LoVo (cell line): ENCODE measurements at regions not wholly inside any gene's neighbourhood (a gene's known extent, or its start where the extent isn't known, plus 50 kb on each side); places are given as distances from the start of the nearest gene placed in this dataset.
"Not testable (repeated sequence)": the region's sequence is repeated elsewhere in the genome, so short reads cannot be mapped to it uniquely, and the experiment has no call there.

Source experiments
- DNase-seq: peaks from one replicate; pipeline ENCODE4 v3.0.0-alpha.2; 2016; ENCODE audit warnings: low spot score

DNA sequence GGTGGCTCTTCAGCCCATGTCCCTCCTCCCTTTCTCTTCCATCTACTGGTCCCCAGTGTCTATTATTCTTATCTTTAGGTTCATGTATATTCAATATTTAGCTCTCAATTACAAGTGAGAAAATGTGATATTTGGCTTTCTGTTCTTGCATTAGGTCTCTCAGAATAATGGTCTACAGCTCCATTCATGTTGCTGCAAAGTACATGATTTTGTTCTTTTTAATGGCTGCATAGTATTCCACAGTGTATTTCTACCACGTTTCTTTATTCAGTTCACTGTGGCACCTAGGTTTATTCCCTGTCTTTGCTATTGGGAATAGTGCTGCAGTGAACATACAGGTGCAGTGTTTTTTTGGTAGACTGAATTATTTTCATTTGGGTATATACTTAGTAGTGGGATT, 1308.8 kb downstream of the EFNA5 start:
- no peak for DNase-seq

DNA sequence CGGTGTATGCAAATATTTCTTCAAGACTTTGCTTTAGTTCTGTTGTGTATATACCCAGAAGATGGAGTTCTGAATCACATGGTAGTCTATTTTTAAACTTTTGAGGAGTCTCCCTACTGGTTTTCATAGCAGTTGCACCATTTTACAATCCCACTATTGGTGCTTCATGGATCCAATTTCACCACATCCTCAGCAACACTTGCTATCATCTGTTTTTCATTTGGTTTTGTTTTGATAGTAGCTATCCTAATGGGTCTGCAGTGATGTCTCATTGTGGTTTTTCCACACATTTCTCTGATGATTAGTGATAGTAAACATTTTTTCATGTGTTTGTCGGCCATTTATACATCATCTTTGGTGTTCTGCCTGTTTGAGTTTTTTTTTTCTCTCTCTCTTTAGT, 1339.3 kb downstream of the EFNA5 start:
- DNase-seq = no peak

DNA sequence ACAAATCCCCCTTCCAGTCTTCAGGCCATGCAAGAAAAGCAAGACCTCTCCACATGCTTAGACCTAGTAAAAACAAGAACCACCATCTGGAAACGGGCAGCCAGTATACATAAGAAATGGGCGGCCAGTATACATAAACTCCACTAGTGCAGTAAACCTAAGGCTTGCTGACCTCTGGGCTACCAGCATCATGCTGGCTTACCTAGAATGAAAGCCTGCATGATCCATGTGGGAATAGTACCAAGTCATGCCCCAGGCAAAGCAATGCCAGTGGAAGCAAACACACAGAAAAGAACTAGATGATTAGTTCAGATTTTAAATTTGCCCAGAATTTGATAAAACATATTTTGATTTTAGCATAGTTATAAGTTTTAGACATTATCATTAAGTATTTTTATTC, 1346.4 kb downstream of the EFNA5 start:
- DNase-seq = no peak

DNA sequence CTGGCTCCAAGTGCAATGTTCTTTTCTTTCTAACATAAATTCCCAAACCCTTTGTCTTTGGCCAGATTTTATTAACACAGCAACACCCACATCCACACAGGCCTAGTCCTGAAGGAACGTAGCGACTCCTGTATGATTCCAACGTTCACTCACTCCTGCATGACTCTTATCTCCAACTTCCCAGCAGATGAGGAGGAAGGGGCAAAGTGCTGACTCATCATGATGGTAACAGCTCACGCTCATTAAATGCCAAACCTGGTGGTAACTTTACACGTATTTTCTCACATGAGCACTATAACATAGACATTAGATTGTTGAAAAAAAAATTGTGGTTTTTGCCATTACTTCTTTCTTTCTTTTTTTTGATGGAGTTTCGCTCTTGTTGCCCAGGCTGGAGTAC, 1349.5 kb downstream of the EFNA5 start:
- DNase-seq = no peak

DNA sequence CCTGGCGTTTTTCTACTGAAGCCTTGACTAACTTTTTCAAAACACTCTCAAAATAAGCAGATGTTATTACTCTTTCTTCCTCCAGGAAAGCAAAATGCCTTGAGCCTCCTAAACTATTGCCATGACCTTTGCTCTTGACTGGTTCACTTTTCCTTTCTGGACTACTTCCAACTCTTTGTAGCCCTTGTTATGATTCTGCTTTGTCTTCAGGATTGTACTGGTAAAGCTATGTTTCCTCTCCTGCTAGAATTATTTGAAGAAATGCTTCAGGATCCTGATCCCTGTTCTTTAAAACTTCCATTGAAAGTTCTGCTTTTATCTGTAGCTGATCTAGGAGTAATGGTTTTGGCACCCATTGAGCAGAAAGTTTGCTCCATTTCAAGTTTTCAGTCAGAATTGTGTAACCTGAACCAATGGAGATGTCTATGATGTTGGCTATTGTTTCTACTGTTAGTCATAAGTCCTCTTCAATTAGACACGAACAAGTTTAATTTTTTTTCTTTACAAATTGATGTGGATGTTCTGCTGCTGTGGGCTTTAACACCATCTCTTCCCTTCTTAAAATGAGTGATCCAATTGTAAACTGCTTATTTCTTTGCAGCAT, 1356.4 kb downstream of the EFNA5 start:
- peak; percentile 12 for DNase-seq

DNA sequence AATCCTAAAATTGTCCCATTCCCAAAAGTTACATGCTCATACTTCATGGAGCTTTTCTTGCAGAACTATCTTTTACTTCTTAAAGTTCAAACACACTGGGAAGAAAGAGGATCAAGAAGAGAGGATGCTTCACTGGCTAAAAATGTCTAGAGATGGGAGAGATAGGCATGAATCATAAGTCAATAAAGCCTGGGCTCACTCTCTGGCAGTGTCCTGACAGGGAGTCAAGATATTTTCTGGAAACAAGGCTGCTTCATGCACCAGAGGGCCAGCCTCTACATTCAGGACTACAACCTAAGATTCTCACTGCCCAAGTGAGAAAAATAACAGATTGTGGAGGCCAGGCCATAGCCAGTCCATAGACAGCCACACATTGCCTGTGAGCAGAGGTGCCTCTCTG, 1358.4 kb downstream of the EFNA5 start:
- DNase-seq = no peak

DNA sequence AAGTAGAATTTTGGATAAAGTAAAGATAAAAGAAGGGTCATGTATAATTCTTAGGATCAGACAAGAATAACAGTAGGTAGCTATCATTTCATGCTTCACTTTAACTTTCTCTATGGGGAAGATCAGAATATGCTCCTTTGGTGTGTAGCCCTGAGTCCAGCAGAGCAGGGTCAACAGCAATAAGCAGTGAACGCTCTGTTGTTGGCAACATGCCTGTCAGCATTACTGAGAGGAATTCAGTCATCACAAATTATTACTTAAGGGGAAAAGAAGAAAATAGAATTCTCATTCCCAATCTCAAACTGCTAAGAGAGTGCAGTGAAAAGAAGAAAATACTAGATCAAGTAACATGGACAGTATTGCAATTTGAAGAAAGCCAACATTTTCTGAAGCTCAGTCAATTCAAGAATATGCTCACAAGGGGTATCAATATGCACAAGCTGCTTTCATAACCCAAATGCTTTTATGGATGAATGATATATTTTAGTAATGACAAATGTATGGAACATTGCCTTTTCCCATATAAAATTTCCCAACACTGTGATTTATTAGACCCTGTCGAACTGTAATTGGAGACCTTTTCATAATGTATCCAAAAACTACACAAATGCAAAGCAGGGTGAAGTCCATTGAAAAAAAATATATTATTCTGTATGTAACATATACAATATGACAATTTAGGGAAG, 1359.4 kb downstream of the EFNA5 start:
- DNase-seq = no peak

DNA sequence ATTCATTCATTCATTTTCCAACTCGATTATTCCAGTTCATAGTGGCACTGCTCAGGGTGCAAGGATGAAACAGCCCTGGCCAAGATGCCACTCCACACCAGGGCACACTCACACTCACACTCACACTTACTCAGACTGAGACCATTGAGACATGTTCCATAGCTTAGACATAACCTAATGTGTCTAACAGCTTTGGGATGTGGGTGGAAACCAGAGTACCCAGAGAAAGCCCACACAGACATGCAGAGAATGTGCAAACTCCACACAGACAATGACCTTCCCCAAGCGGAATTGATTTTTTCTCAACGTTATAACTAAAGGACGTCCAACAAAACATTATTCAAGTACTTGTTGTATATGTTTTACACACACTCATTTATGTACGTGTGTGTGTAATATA, 1363.5 kb downstream of the EFNA5 start:
- no peak for DNase-seq

DNA sequence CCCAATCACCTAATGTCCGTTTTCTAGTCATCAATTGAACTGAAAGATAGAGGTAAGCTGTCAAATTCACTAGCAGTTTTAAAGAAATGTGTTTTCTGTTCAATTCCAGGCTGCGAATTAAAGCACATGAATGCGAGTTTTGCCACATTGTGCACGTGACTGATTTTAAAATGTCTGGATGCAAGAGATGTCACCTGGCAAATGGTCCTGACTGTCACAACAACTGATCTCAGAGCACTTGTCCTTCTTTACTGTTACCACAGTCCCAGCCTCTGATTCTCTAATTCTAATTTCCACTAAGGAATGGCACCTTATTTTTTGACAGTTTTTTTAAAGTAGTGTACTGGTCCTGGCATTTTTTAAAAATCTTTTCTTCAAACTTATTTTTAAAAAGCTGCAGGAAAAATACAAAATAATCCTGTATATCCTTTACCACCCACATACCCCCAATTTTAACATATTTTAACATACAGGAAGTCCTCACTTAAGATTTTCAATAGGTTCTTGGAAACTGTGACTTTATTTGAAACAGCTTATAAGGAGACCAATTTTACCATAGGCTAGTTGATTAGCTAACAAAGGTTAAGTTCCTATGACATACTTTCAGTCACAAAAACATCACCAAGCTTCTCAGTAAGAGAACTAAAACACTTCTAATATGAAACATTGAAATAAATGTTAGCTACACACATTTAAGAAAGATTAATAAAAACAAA, 1364.3 kb downstream of the EFNA5 start:
- no peak for DNase-seq

DNA sequence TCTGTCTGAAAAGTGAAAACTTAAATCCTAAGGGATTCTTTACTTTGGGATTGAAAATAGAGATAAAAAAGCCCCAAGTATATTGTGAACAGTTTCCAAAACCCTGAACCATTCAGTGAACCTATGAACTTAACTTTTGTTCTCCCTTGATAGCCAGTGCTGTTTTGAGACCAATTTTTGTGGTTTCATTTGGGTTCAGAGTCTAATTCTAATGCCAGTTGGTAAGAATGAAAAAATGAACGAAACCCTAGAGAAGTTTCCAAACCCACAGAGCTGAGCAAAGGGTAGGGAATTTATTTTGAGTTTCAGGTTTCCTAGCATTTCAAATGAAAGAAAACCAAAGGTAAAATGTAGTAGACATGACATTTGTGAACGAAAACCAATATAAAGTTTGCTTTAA, 1366.8 kb downstream of the EFNA5 start:
- no peak for DNase-seq

DNA sequence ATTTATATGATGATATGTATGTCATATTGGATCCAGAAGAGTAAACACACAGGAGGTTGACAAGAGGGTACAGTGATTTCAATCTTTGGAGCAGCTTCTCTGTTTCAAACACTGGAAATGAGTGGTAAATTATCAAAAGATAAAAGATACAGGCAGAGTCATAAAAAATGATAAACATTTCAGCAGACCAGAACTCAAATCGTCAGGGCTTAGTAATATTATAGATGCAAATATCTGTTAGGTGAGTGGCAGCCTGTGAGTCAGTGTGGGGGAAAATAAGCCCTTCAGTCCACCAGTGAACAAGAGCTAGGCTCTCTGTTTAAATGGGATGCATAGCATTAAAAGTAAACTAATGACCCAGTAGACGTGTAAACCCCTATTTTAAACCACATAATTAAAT, 1378.1 kb downstream of the EFNA5 start:
- DNase-seq = no peak

DNA sequence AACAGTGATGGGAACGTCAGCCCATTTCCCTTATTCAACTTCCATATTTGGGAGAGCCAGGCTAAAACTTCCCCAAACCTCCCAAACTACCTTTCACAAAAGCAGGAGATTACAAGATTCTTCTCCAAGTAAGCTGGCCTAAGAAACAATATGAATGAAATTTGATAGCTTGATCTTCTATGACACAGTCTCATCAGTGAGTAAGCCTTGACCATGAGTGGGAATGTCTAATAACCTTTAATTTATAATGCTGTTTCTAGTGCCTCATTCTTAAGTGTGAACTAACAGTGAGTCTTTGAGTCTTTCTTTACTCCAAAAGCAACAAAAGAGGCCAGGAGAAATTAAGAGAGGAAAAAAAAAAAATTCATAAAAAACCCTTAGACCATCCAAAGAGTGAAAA, 1379.9 kb downstream of the EFNA5 start:
- DNase-seq = no peak

DNA sequence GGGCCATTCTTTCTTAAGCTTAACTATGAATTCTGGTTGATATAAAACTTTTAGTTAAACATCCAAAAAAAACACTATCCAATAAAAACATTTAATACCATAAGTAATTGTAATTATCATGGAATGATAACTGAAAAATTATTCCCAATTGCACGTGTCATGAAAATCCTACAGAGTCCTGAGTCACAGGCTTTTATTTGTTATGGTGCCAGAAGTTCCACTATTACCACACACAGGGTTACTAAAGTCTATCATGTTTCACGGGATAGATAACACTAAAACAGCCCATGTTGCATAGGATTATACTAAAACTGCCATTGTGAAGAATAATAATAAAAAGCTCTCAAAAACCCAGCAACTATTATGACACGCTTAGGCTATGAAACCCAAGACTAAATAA, 1381.8 kb downstream of the EFNA5 start:
- no peak for DNase-seq

DNA sequence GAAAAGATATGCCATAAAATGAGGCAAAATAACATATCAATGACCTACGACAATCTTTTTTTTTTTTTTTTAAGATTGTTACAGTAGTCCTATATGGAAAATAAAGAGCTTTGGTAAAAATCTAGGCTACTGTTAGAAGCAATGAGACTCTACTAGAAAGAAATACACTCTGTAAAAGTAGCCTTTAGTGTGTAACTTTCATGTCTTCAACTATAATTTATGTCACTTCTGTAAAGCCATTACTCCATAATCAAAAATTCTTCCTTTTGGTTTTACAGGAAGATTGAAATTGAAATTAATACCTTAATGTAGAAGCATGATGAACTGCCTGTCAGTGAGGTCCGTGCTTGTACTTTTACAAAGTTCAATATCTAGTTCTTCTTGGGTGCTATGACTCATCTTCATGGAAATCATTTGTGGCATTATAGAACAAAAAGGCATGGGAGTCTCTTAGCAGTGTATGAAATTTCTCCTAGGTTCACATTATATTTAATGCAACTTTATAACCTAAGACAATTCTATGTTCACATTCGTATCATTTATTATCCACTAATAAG, 1393.1 kb downstream of the EFNA5 start:
- DNase-seq = no peak

DNA sequence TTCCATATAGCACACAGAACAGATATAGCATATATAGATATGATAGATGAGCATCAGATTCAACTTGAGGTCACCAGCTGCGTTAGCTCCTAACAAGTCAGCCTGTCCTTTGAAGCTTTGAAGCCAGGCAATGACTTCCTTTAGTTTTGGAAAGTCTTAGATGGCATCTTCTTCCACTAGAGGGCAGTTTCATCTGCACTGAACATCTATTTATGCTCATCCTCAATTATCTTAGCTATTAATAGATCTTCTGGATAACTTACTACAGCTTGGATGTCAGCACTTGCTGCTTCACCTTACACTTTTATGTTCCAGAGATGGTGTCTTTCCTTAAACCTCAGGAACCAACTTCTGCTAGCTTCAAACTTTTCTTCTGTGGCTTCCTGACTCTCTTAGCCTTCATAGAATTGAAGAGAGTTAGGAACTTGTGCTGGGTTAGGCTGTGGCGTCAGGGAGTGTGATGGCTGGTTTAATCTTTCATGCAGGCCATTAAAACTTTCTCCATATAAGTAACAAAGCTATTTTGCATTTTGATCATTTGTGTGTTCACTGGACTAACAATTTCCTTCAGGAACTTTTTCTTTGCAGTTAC, 1401.4 kb downstream of the EFNA5 start:
- DNase-seq = peak; percentile 3

DNA sequence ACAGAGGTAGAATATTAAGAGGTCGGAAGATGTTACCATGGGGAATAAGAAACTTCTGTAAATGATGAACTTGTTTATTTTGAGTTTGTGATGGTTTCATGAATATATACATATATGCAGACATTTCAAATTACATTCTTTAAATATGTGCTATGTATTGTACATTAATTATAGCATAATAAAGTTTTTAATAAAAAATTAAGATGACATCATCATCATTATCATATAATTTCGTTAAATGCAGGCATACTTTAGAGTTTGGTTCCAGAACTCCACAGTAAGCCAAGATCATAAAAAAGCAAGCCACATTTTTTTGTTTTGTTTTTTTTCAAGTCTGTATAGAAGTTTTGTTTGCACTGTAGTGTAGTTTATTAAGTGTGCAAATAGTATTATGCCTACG, 1403.5 kb downstream of the EFNA5 start:
- no peak for DNase-seq

DNA sequence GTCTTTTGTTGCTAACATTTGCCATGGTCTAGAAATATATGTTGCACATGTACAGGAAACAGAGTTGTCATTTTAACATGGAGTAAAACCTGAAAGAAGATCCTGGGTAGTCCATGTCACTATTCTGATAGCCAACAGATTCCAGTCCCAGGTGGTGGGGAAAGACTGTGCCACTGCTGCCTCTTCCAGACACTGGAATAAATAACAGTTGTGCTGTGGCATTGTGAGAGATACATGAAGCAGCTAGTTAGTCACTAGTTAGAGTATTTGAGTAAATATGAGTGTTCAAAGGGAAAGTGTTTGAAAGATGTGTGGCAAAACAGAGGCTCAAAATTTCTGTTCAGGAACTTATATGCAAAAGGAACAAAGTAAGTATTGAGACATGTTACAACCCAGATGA, 1408.3 kb downstream of the EFNA5 start:
- DNase-seq = no peak

DNA sequence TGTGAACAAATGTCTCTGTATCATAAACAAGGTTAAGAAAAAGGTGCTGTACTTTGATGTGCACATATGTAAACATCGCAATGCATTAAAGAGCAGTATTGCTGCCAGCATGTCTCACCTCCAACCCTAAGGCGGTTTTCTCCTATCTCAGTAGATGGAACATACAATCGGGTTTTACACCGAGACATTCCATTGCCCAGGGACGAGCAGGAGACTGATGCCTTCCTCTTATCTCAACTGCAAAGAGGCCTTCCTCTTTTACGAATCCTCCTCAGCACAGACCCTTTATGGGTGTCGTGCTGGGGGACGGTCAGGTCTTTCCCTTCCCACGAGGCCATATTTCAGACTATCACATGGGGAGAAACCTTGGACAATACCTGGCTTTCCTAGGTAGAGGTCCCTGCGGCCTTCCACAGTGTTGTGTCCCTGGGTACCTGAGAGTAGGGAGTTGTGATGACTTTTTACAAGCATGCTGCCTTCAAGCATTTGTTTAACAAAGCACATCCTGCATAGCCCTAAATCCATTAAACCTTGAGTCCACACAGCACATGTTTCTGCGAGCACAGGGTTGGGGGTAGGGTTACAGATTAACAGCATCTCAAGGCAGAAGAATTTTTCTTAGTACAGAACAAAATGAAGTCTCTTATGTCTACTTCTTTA, 1411.2 kb downstream of the EFNA5 start:
- not testable (repeated sequence) for DNase-seq

DNA sequence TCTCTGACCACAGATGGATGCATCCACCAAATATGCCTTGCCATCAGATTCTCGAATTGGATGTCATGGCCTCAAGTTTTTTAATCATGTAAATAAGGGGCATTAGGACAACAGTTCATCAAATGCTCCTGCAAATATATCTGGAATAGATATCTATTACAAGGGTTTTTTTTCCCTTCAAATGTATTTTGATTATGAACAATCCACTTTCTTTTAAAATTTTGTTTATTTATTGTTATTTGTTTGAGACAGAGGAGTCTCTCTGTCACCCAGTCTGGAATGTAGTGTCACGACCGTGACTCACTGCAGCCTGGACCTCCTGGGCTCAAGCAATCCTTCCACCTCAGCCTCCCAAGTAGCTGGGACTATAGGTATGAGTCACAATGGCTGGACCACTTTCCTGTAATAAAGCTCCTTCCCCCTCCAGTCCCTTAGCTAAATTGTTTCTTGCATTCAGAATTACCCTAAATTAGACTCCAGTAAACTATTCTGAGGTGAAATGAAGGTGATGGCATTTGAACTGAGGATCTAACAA, 1412.1 kb downstream of the EFNA5 start:
- DNase-seq = no peak

DNA sequence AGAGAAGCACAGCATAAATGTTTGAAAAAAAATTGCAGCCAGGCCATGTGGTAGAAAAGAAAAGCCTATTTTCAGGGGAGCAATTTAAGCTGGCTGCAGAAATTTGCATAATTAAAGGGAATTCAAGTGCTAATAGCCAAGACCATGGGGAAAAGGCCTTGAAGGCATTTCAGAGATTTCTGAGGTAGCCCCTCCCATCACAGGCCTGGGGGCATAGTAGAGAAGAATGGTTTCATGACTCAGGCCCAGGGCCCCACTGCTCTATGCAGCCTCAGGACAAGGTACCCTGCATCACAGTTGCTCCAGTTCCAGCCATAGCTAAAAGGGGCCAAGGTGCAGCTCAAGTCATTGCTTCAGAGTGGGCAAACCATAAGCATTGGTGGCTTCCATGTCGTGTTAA, 1416.0 kb downstream of the EFNA5 start:
- DNase-seq = no peak

DNA sequence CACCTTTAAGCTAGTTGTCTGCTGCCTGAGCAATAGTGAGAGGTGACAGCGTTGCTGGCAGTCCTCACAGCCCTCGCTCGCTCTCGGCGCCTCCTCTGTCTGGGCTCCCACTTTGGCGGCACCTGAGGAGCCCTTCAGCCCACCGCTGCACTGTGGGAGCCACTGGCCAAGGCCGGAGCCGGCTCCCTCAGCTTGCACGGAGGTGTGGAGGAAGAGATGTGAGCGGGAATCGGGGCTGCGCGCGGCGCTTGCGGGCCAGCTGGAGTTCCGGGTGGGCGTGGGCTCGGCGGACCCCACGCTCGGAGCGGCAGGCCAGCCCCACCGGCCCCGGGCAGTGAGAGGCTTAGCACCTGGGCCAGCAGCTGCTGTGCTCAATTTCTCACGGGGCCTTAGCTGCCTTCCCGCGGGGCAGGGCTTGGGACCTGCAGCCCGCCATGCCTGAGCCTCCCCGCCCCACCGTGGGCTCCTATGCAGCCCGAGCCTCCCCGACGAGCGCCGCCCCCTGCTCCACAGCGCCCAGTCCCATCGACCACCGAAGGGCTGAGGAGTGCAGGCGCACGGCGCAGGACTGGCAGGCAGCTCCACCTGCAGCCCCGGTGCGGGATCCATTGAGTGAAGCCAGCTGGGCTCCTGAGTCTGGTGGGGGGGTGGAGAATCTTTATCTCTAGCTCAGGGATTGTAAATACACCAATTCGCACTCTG, 1424.5 kb downstream of the EFNA5 start:
- not testable (repeated sequence) for DNase-seq
